ENCODE measurements at regions not wholly inside any gene's neighbourhood (a gene's known extent, or its start where the extent isn't known, plus 50 kb on each side); places are given as distances from the start of the nearest gene placed in this dataset.
"Not testable (repeated sequence)": the region's sequence is repeated elsewhere in the genome, so short reads cannot be mapped to it uniquely, and the experiment has no call there.

- H3K4me1 ChIP-seq (ENCODE audit: control insufficient read depth, insufficient read depth, low read length) = no peaks in the 10 kb centered on the region
- H3K4me3 ChIP-seq (ENCODE audit: low read length) = no peak overlapping the region
- H3K27me3 ChIP-seq (ENCODE audit: control insufficient read depth, insufficient read depth, low read length) = no peaks in the 10 kb centered on the region
- H3K9ac ChIP-seq (ENCODE audit: low read length) = no peak overlapping the region
- H3K27ac ChIP-seq (ENCODE audit: low read depth, low read length) = no peak overlapping the region
- H3K36me3 ChIP-seq (ENCODE audit: control insufficient read depth, insufficient read depth, low read length) = no peaks in the 10 kb centered on the region
Observed at GRCh38 chr7:79529881-79530235, 76.4 kb upstream of the MAGI2 start.

- Histone ChIP-seq H3K4me3 (ENCODE audit: low read length) (no peak overlapping the region), H3K9ac (ENCODE audit: low read length) (no peak overlapping the region), H3K27me3 (ENCODE audit: control insufficient read depth, insufficient read depth, low read length) (no peaks in the 10 kb centered on the region), H3K27ac (ENCODE audit: low read depth, low read length) (no peak overlapping the region), H3K4me1 (ENCODE audit: control insufficient read depth, insufficient read depth, low read length) (no peaks in the 10 kb centered on the region), H3K36me3 (ENCODE audit: control insufficient read depth, insufficient read depth, low read length) (no peaks in the 10 kb centered on the region)
Observed at GRCh38 chr7:79529214-79529880, 75.9 kb upstream of the MAGI2 start.

DNA sequence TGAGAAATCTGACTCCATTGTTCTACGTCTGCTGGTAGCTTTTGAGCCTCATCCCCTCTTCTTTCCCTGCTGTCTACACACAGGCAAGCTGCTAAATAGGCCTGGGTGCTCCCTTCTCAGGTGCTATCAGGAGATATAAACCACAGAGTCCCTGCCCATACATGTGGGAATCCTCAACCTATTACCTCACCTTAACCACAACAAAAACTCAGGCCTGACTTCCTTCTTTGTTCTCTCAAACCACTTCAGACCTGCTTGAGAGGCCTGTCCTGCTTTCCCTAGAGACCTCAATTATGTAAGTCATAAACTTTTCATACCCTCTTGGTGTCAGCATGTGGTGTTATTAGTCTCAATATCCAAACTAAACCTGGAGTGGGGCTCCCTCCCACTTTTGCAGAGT is 75.0 kb upstream of the MAGI2 start:
- Histone ChIP-seq H3K36me3 (ENCODE audit: control insufficient read depth, insufficient read depth, low read length) (no peaks in the 10 kb centered on the region), H3K9ac (ENCODE audit: low read length) (no peak overlapping the region), H3K4me1 (ENCODE audit: control insufficient read depth, insufficient read depth, low read length) (no peaks in the 10 kb centered on the region), H3K27ac (ENCODE audit: low read depth, low read length) (no peak overlapping the region), H3K4me3 (ENCODE audit: low read length) (no peak overlapping the region), H3K27me3 (ENCODE audit: control insufficient read depth, insufficient read depth, low read length) (no peaks in the 10 kb centered on the region)

DNA sequence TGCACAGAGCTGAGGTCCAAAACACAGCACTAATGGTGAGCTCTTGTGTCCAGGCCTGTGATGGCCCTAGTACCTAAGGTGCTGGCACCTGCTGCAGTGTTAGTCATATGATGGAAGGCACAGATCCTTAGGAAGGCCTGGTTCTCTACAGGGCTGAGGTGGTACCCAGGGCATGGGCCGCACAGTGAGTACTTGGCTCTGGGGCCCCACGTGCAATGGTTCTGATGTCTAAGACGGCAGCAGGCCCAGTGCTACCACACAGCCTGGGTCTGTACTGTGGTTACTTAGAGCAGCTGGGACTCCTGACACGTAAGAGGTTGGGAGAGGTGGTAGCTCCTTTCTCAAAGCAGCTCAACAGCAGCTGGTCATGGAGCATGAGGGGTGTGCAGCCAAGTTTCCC is 70.6 kb upstream of the MAGI2 start:
- H3K27me3 ChIP-seq (ENCODE audit: control insufficient read depth, insufficient read depth, low read length) = no peaks in the 10 kb centered on the region
- no peaks in the 10 kb centered on the region for H3K4me1 ChIP-seq (ENCODE audit: control insufficient read depth, insufficient read depth, low read length)
- no peaks in the 10 kb centered on the region for H3K36me3 ChIP-seq (ENCODE audit: control insufficient read depth, insufficient read depth, low read length)
- no peak overlapping the region for H3K9ac ChIP-seq (ENCODE audit: low read length)
- no peak overlapping the region for H3K4me3 ChIP-seq (ENCODE audit: low read length)
- H3K27ac ChIP-seq (ENCODE audit: low read depth, low read length) = no peak overlapping the region

- H3K27ac ChIP-seq (ENCODE audit: low read depth, low read length) = no peak overlapping the region
- no peak overlapping the region for H3K4me3 ChIP-seq (ENCODE audit: low read length)
- no peak overlapping the region for H3K9ac ChIP-seq (ENCODE audit: low read length)
- H3K4me1 ChIP-seq (ENCODE audit: control insufficient read depth, insufficient read depth, low read length) = no peaks in the 10 kb centered on the region
- no peaks in the 10 kb centered on the region for H3K36me3 ChIP-seq (ENCODE audit: control insufficient read depth, insufficient read depth, low read length)
- H3K27me3 ChIP-seq (ENCODE audit: control insufficient read depth, insufficient read depth, low read length) = no peaks in the 10 kb centered on the region
Observed at GRCh38 chr7:79523436-79523835, 70.0 kb upstream of the MAGI2 start.

DNA sequence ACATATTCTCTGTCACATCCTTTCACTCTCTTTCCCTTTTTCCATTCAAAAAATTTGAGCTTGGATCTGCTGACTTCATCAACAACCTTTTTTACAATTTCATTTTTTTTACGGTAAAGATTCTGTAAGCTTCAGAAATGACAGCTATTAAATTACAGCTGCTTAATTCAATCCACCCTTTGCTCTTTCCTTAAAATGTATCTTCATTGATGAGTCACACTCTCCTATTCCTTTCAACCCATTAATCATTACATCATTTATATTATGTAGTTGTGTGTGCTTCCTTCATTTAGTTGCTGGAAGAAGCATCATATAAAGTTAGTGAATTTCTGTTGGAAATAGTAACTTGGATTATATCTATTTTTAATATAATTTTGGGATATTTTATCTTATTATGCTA is 67.1 kb upstream of the MAGI2 start:
- Histone ChIP-seq H3K27me3 (ENCODE audit: control insufficient read depth, insufficient read depth, low read length) (no peaks in the 10 kb centered on the region), H3K4me1 (ENCODE audit: control insufficient read depth, insufficient read depth, low read length) (no peaks in the 10 kb centered on the region), H3K36me3 (ENCODE audit: control insufficient read depth, insufficient read depth, low read length) (no peaks in the 10 kb centered on the region), H3K9ac (ENCODE audit: low read length) (no peak overlapping the region), H3K4me3 (ENCODE audit: low read length) (no peak overlapping the region), H3K27ac (ENCODE audit: low read depth, low read length) (no peak overlapping the region)

DNA sequence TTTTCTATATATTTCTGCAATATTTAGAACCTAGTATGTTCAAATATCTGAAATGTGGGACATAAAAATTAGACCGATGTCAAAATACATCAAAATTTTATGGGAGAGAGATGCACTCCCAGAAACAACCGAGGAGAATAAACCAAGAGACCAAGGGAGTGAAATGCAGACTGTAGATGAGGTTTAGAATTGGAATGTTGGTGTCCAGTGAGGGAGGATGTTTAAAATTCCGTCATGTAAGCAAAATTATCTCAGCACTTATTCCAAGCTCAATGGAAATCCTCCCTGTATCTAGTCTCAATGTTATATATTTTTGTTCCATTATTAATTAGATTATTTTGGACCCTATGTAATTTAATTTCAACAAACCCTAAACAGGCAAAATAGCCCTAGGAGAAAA is 61.9 kb upstream of the MAGI2 start:
- H3K36me3 ChIP-seq (ENCODE audit: control insufficient read depth, insufficient read depth, low read length) = no peaks in the 10 kb centered on the region
- H3K9ac ChIP-seq (ENCODE audit: low read length) = no peak overlapping the region
- H3K27ac ChIP-seq (ENCODE audit: low read depth, low read length) = no peak overlapping the region
- H3K4me3 ChIP-seq (ENCODE audit: low read length) = no peak overlapping the region
- H3K27me3 ChIP-seq (ENCODE audit: control insufficient read depth, insufficient read depth, low read length) = no peaks in the 10 kb centered on the region
- H3K4me1 ChIP-seq (ENCODE audit: control insufficient read depth, insufficient read depth, low read length) = no peaks in the 10 kb centered on the region

DNA sequence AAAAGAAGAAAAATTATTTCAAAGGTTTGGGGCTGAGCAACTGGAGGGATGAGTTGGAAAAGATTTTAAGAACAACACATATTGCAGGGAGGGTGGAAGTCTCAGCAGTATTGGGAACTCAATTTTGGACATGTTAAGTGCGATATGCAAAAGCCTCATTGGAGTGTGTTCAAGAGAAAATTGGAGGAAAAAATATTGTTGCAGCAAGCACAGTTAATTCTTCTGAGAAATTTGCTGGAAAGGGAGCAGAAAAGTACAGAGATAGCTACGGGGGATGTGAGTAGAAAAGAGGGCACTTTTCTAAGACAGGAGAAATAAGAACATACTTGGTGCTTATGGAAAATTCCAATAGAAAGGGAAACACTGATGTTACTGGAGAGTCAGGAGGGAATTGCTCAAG is 59.8 kb upstream of the MAGI2 start:
- no peak overlapping the region for H3K4me3 ChIP-seq (ENCODE audit: low read length)
- H3K27ac ChIP-seq (ENCODE audit: low read depth, low read length) = no peak overlapping the region
- H3K4me1 ChIP-seq (ENCODE audit: control insufficient read depth, insufficient read depth, low read length) = no peaks in the 10 kb centered on the region
- H3K27me3 ChIP-seq (ENCODE audit: control insufficient read depth, insufficient read depth, low read length) = no peaks in the 10 kb centered on the region
- no peak overlapping the region for H3K9ac ChIP-seq (ENCODE audit: low read length)
- no peaks in the 10 kb centered on the region for H3K36me3 ChIP-seq (ENCODE audit: control insufficient read depth, insufficient read depth, low read length)

DNA sequence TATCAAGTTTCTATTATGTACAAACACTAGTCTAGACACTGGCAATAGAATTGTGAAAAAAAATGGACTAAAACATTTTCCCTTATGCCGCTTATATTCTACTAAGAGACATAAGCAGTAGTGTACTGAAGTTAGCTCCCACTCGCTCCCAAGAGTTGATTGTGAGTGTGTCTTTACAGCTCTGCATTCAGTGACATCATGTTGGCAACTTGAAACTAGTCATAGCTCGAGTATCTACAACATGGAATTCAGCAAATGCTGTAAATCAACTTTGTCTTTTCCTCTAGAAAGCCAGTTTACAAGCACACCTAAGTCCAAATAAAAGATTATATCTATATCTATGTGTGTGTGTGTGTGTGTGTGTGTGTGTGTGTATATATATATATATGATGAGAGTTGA is 58.8 kb upstream of the MAGI2 start:
- Histone ChIP-seq H3K27ac (ENCODE audit: low read depth, low read length) (no peak overlapping the region), H3K4me3 (ENCODE audit: low read length) (no peak overlapping the region)

GRCh38 chr7:79511056-79511455 is 57.6 kb upstream of the MAGI2 start:
- H3K4me1 ChIP-seq (ENCODE audit: control insufficient read depth, insufficient read depth, low read length); H3K36me3 ChIP-seq (ENCODE audit: control insufficient read depth, insufficient read depth, low read length); H3K4me3 ChIP-seq (ENCODE audit: low read length); H3K27ac ChIP-seq (ENCODE audit: low read depth, low read length); H3K9ac ChIP-seq (ENCODE audit: low read length); H3K27me3 ChIP-seq (ENCODE audit: control insufficient read depth, insufficient read depth, low read length): not testable (repeated sequence)

More for the DNA sequence above, 58.8 kb upstream of the MAGI2 start:
- H3K9ac ChIP-seq (ENCODE audit: low read length) = no peak overlapping the region
- no peaks in the 10 kb centered on the region for H3K36me3 ChIP-seq (ENCODE audit: control insufficient read depth, insufficient read depth, low read length)
- H3K4me1 ChIP-seq (ENCODE audit: control insufficient read depth, insufficient read depth, low read length) = no peaks in the 10 kb centered on the region
- H3K27me3 ChIP-seq (ENCODE audit: control insufficient read depth, insufficient read depth, low read length) = no peaks in the 10 kb centered on the region

DNA sequence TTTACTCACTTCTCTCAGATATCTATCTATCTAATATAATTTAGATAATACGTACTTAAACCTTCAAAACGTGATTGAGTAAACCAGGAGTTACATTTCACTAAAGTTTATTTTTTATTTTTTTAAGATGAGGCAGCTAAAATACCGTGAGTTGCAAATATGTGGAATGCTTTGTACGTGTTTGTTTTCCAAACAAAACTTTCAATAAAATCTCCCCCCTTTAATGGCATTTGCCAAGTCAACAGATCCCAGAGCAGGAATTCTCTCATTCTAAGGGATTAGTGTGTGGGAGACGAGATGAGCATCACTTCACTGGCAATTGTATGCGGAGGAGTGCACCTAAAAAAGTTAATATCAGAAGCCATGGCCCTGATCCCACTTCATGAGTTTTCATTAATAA is 53.7 kb upstream of the MAGI2 start:
- no peaks in the 10 kb centered on the region for H3K36me3 ChIP-seq (ENCODE audit: control insufficient read depth, insufficient read depth, low read length)
- no peak overlapping the region for H3K27ac ChIP-seq (ENCODE audit: low read depth, low read length)
- no peak overlapping the region for H3K4me3 ChIP-seq (ENCODE audit: low read length)
- no peak overlapping the region for H3K9ac ChIP-seq (ENCODE audit: low read length)
- H3K4me1 ChIP-seq (ENCODE audit: control insufficient read depth, insufficient read depth, low read length) = no peaks in the 10 kb centered on the region
- H3K27me3 ChIP-seq (ENCODE audit: control insufficient read depth, insufficient read depth, low read length) = no peaks in the 10 kb centered on the region

GRCh38 chr7:79506481-79506880 is 53.0 kb upstream of the MAGI2 start:
- Histone ChIP-seq H3K9ac (ENCODE audit: low read length) (no peak overlapping the region), H3K4me1 (ENCODE audit: control insufficient read depth, insufficient read depth, low read length) (no peaks in the 10 kb centered on the region), H3K27ac (ENCODE audit: low read depth, low read length) (no peak overlapping the region), H3K36me3 (ENCODE audit: control insufficient read depth, insufficient read depth, low read length) (no peaks in the 10 kb centered on the region), H3K27me3 (ENCODE audit: control insufficient read depth, insufficient read depth, low read length) (no peaks in the 10 kb centered on the region), H3K4me3 (ENCODE audit: low read length) (no peak overlapping the region)

GRCh38 chr7:79504607-79505389 is 51.3 kb upstream of the MAGI2 start:
- no peak overlapping the region for H3K9ac ChIP-seq (ENCODE audit: low read length)
- no peaks in the 10 kb centered on the region for H3K27me3 ChIP-seq (ENCODE audit: control insufficient read depth, insufficient read depth, low read length)
- H3K27ac ChIP-seq (ENCODE audit: low read depth, low read length) = no peak overlapping the region
- no peak overlapping the region for H3K4me3 ChIP-seq (ENCODE audit: low read length)
- no peaks in the 10 kb centered on the region for H3K4me1 ChIP-seq (ENCODE audit: control insufficient read depth, insufficient read depth, low read length)
- no peaks in the 10 kb centered on the region for H3K36me3 ChIP-seq (ENCODE audit: control insufficient read depth, insufficient read depth, low read length)

All from rectal smooth muscle tissue (tissue), 1 donor.